ENCODE measurements at regions not wholly inside any gene's neighbourhood (a gene's known extent, or its start where the extent isn't known, plus 50 kb on each side); places are given as distances from the start of the nearest gene placed in this dataset.

DNA sequence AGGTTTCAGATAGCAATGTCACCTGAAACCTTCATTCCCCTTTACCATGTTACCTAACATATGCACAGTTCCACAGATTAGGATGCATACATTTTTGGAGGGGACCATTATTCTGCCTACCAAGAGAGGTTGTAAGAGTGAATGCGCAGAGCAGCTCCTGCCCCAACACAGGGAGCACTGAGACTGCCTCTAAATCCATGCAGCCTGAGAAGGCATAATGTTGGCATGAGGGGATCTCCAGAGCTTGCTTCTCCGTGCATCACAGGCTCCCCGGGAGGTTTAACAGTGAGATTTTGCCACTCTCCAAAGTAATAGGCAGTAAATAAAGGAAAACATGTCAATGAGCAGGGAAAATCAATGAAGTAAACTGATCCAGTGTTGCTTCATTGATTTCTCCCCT, 410.8 kb downstream of the PCDH7 start:
- Mint-ChIP-seq H3K27me3 (ENCODE audit: unreplicated experiment) (peaks cover 12% of the 10 kb centered on the region), H3K4me3 (ENCODE audit: low read depth, unreplicated experiment) (no peak overlapping the region), H3K27ac (ENCODE audit: unreplicated experiment) (no peak overlapping the region), H3K4me1 (ENCODE audit: low read depth, unreplicated experiment) (no peaks in the 10 kb centered on the region), H3K9me3 (ENCODE audit: low read depth, unreplicated experiment) (no peaks in the 10 kb centered on the region), H3K36me3 (ENCODE audit: insufficient read depth, unreplicated experiment) (no peaks in the 10 kb centered on the region)
- no TSS peak for BruUV-seq (replicated peaks)
- CTCF ChIA-PET: no interaction called here
- intact Hi-C loops (cut with micrococcal nuclease; ENCODE audit: unreplicated experiment): no loop called here
- DNase-seq: no peak
- TF ChIP-seq, protein P1, sequence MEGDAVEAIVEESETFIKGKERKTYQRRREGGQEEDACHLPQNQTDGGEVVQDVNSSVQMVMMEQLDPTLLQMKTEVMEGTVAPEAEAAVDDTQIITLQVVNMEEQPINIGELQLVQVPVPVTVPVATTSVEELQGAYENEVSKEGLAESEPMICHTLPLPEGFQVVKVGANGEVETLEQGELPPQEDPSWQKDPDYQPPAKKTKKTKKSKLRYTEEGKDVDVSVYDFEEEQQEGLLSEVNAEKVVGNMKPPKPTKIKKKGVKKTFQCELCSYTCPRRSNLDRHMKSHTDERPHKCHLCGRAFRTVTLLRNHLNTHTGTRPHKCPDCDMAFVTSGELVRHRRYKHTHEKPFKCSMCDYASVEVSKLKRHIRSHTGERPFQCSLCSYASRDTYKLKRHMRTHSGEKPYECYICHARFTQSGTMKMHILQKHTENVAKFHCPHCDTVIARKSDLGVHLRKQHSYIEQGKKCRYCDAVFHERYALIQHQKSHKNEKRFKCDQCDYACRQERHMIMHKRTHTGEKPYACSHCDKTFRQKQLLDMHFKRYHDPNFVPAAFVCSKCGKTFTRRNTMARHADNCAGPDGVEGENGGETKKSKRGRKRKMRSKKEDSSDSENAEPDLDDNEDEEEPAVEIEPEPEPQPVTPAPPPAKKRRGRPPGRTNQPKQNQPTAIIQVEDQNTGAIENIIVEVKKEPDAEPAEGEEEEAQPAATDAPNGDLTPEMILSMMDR (IDR thresholded peaks at IDR 0.05; ENCODE audit: unreplicated experiment): no peak

DNA sequence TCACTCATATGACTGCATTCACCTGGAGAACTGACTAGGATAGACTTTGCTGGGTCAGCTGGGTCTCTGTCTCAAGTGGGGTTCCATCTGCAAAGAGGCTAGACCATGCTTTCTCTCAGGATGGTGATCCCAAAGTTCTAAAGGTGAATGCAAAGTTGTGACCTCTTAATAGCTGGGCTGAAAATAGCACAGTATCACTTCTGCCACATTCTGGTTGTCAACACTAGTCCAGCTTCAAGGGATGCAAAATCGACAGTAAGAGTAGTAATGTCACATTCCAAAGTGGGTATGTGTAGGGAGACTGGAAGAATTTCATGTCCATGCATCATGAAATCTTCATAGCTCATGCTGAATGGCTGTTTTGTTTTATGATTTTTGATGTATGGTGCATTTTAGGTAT, 414.6 kb downstream of the PCDH7 start:
- H3K4me3 Mint-ChIP-seq (ENCODE audit: low read depth, unreplicated experiment): no peak overlapping the region
- no TSS peak for BruUV-seq (replicated peaks)
- H3K4me1 Mint-ChIP-seq (ENCODE audit: low read depth, unreplicated experiment): no peaks in the 10 kb centered on the region
- H3K36me3 Mint-ChIP-seq (ENCODE audit: insufficient read depth, unreplicated experiment): no peaks in the 10 kb centered on the region
- CTCF ChIA-PET: no interaction called here
- no peak for DNase-seq
- TF ChIP-seq, protein P1 (IDR thresholded peaks at IDR 0.05; ENCODE audit: unreplicated experiment): no peak
- no peaks in the 10 kb centered on the region for H3K9me3 Mint-ChIP-seq (ENCODE audit: low read depth, unreplicated experiment)
- intact Hi-C loops (cut with micrococcal nuclease; ENCODE audit: unreplicated experiment): no loop called here
- no peak overlapping the region for H3K27ac Mint-ChIP-seq (ENCODE audit: unreplicated experiment)
- H3K27me3 Mint-ChIP-seq (ENCODE audit: unreplicated experiment): no peaks in the 10 kb centered on the region

DNA sequence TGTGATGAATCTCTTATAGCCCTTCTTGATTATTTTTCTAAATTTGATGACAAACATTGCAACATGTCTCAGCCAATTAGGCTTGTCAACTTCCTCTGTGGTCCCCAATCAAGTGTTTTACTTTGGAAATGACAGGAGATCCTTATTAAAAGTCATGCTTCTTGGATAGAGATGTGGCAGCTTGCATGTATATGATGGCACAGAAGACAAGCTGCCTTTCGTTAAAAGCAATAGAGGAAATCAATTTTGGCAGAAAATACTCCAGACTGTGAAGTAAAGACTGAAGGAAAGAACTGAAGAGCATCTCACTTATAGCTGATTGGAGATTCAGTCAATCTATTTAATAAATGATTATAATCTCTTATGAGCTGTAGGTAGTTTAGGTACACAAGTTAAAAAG, 419.6 kb downstream of the PCDH7 start:
- no peak for DNase-seq
- H3K9me3 Mint-ChIP-seq (ENCODE audit: low read depth, unreplicated experiment): no peaks in the 10 kb centered on the region
- intact Hi-C loops (cut with micrococcal nuclease; ENCODE audit: unreplicated experiment): no loop called here
- H3K4me1 Mint-ChIP-seq (ENCODE audit: low read depth, unreplicated experiment): no peaks in the 10 kb centered on the region
- no peaks in the 10 kb centered on the region for H3K36me3 Mint-ChIP-seq (ENCODE audit: insufficient read depth, unreplicated experiment)
- H3K27ac Mint-ChIP-seq (ENCODE audit: unreplicated experiment): no peak overlapping the region
- H3K4me3 Mint-ChIP-seq (ENCODE audit: low read depth, unreplicated experiment): no peak overlapping the region
- CTCF ChIA-PET: no interaction called here
- no TSS peak for BruUV-seq (replicated peaks)
- no peaks in the 10 kb centered on the region for H3K27me3 Mint-ChIP-seq (ENCODE audit: unreplicated experiment)
- TF ChIP-seq, protein P1 (IDR thresholded peaks at IDR 0.05; ENCODE audit: unreplicated experiment): no peak

DNA sequence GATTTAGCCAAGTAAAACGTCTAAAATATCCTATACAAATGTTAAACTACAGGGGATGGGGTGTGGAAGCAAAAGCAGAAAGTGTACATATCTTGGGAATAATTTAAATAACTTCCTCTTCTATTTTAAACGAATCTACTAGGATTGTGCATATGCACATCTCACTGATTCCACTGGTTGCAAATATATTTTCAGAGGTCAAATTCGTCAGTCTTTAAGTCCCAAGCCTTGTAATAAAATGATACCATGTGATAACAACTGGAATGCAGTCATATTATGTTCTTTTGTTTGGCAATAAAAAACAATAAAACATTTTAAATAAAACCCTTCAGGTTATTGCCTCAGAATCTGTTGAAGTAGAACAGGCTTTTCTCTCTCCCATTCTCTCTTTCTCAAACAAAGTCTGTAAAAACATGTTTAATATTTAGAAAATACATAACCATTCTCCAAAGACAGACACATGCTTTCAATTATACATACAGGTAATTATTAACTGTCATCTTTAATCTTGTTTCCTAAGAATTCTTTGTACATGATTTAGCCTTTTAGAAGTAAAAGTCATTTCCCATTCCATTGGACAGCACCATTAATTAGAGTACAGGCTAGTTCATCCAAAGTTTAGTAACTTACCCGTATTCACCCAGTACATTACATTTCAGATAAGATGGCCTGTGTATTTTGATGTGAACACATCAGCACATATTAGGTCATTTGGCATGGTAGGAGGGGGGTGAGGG, 421.1 kb downstream of the PCDH7 start:
- no peaks in the 10 kb centered on the region for H3K9me3 Mint-ChIP-seq (ENCODE audit: low read depth, unreplicated experiment)
- BruUV-seq (replicated peaks): no TSS peak
- no peak overlapping the region for H3K27ac Mint-ChIP-seq (ENCODE audit: unreplicated experiment)
- TF ChIP-seq, protein P1 (IDR thresholded peaks at IDR 0.05; ENCODE audit: unreplicated experiment): no peak
- H3K4me3 Mint-ChIP-seq (ENCODE audit: low read depth, unreplicated experiment): no peak overlapping the region
- H3K27me3 Mint-ChIP-seq (ENCODE audit: unreplicated experiment): no peaks in the 10 kb centered on the region
- DNase-seq: no peak
- CTCF ChIA-PET: no interaction called here
- H3K36me3 Mint-ChIP-seq (ENCODE audit: insufficient read depth, unreplicated experiment): no peaks in the 10 kb centered on the region
- H3K4me1 Mint-ChIP-seq (ENCODE audit: low read depth, unreplicated experiment): no peaks in the 10 kb centered on the region
- intact Hi-C loops (cut with micrococcal nuclease; ENCODE audit: unreplicated experiment): no loop called here

Data from Calu3 (cell line).